Kidney epithelial cell (primary cell): ENCODE measurements at regions not wholly inside any gene's neighbourhood (a gene's known extent, or its start where the extent isn't known, plus 50 kb on each side); places are given as distances from the start of the nearest gene placed in this dataset.
"Not testable (repeated sequence)": the region's sequence is repeated elsewhere in the genome, so short reads cannot be mapped to it uniquely, and the experiment has no call there.

Experiments used
- DNase-seq: peaks from one replicate; pipeline ENCODE4 v3.0.0-alpha.2; 2010; ENCODE audit warnings: low read depth
- H3K27me3 ChIP-seq: 2 replicates; pipeline ENCODE4 v1.6.0; 2011; ENCODE audit warnings: low read length; ENCODE audit not compliant: control insufficient read depth, insufficient read depth
- H3K36me3 ChIP-seq: 2 replicates; pipeline ENCODE4 v1.5.1; 2011; ENCODE audit warnings: low read length; ENCODE audit not compliant: control insufficient read depth, insufficient read depth
- H3K4me3 ChIP-seq: 2 replicates; pipeline ENCODE4 v1.5.1; 2011; ENCODE audit warnings: low read depth, mild to moderate bottlenecking, control low read depth, low read length
- CTCF ChIP-seq: IDR thresholded peaks from 2 replicates; pipeline ENCODE4 v1.5.1; 2011; ENCODE audit warnings: mild to moderate bottlenecking, moderate library complexity, low read length, control low read depth, inconsistent platforms; ENCODE audit not compliant: insufficient read depth, poor library complexity, severe bottlenecking

- Histone ChIP-seq H3K4me3 (no peak overlapping the region), H3K36me3 (no peaks in the 10 kb centered on the region), H3K27me3 (no peaks in the 10 kb centered on the region)
- no peak for TF ChIP-seq CTCF
- no peak for DNase-seq
Observed at GRCh38 chr7:10521306-10521705, 452.4 kb upstream of the PHF14 start.

- not testable (repeated sequence) for DNase-seq, H3K36me3 ChIP-seq, H3K4me3 ChIP-seq, H3K27me3 ChIP-seq
Observed at GRCh38 chr7:10533429-10533828, 440.2 kb upstream of the PHF14 start.

- H3K4me3 ChIP-seq: no peak overlapping the region
- no peak for DNase-seq
Observed at GRCh38 chr7:10536561-10536960, 437.1 kb upstream of the PHF14 start.

GRCh38 chr7:10537764-10538163 lies 435.9 kb upstream of the PHF14 start:
- no peaks in the 10 kb centered on the region for H3K27me3 ChIP-seq
- no peaks in the 10 kb centered on the region for H3K36me3 ChIP-seq
- no peak for TF ChIP-seq CTCF
- no peak for DNase-seq
- H3K4me3 ChIP-seq: no peak overlapping the region

More at GRCh38 chr7:10536561-10536960, 437.1 kb upstream of the PHF14 start:
- TF ChIP-seq CTCF: no peak
- Histone ChIP-seq H3K27me3 (no peaks in the 10 kb centered on the region), H3K36me3 (no peaks in the 10 kb centered on the region)

GRCh38 chr7:10557375-10557774 lies 416.3 kb upstream of the PHF14 start:
- TF ChIP-seq CTCF: no peak
- no peak for DNase-seq

GRCh38 chr7:10560497-10560896 lies 413.2 kb upstream of the PHF14 start:
- no peaks in the 10 kb centered on the region for H3K27me3 ChIP-seq
- no peak overlapping the region for H3K4me3 ChIP-seq
- H3K36me3 ChIP-seq: no peaks in the 10 kb centered on the region
- DNase-seq: no peak
- no peak for TF ChIP-seq CTCF

More at GRCh38 chr7:10557375-10557774, 416.3 kb upstream of the PHF14 start:
- H3K36me3 ChIP-seq: no peaks in the 10 kb centered on the region
- no peaks in the 10 kb centered on the region for H3K27me3 ChIP-seq
- H3K4me3 ChIP-seq: no peak overlapping the region

GRCh38 chr7:10568891-10569290 lies 404.8 kb upstream of the PHF14 start:
- Histone ChIP-seq H3K4me3 (no peak overlapping the region), H3K27me3 (no peaks in the 10 kb centered on the region), H3K36me3 (no peaks in the 10 kb centered on the region)
- TF ChIP-seq CTCF: no peak
- no peak for DNase-seq
